ENCODE measurements at regions not wholly inside any gene's neighbourhood (a gene's known extent, or its start where the extent isn't known, plus 50 kb on each side); places are given as distances from the start of the nearest gene placed in this dataset.

GRCh38 chr2:129903586-129904425 is 75.7 kb upstream of the RAB6C start:
- H3K36me3 Mint-ChIP-seq (ENCODE audit: insufficient read depth in 2 of 2), result no peaks in the 10 kb centered on the region
- no peak for DNase-seq

GRCh38 chr2:129904532-129905446 is 74.7 kb upstream of the RAB6C start:
- no peaks in the 10 kb centered on the region for H3K9me3 Mint-ChIP-seq
- DNase-seq (no peak), ATAC-seq (replicated peaks in 1 of 2) (no peak)
- no peaks in the 10 kb centered on the region for H3K4me1 Mint-ChIP-seq (ENCODE audit: low read depth)
- H3K27me3 Mint-ChIP-seq (ENCODE audit: low read depth), result peaks cover 9% of the 10 kb centered on the region
- no peak overlapping the region for H3K27ac Mint-ChIP-seq
- H3K36me3 Mint-ChIP-seq (ENCODE audit: insufficient read depth in 2 of 2), result no peaks in the 10 kb centered on the region
- no peak overlapping the region for H3K4me3 Mint-ChIP-seq

More at GRCh38 chr2:129903586-129904425, 75.7 kb upstream of the RAB6C start:
- H3K27me3 Mint-ChIP-seq (ENCODE audit: low read depth), result peaks cover 9% of the 10 kb centered on the region
- no peak for ATAC-seq (replicated peaks in 1 of 2)
- H3K4me1 Mint-ChIP-seq (ENCODE audit: low read depth), result no peaks in the 10 kb centered on the region
- no peak overlapping the region for H3K4me3 Mint-ChIP-seq
- no peaks in the 10 kb centered on the region for H3K9me3 Mint-ChIP-seq
- H3K27ac Mint-ChIP-seq, result no peak overlapping the region

- no peak overlapping the region for H3K4me3 Mint-ChIP-seq
- no peaks in the 10 kb centered on the region for H3K4me1 Mint-ChIP-seq (ENCODE audit: low read depth)
- no peak overlapping the region for H3K27ac Mint-ChIP-seq
- DNase-seq, result no peak
- no peaks in the 10 kb centered on the region for H3K9me3 Mint-ChIP-seq
- no peak for ATAC-seq (replicated peaks in 1 of 2)
- H3K36me3 Mint-ChIP-seq (ENCODE audit: insufficient read depth in 2 of 2), result no peaks in the 10 kb centered on the region
- H3K27me3 Mint-ChIP-seq (ENCODE audit: low read depth), result peaks cover 9% of the 10 kb centered on the region
Observed at GRCh38 chr2:129905664-129906081, 73.8 kb upstream of the RAB6C start.

GRCh38 chr2:129906139-129906860 is 73.2 kb upstream of the RAB6C start:
- DNase-seq (no peak), ATAC-seq (replicated peaks in 1 of 2) (no peak)
- Mint-ChIP-seq H3K4me3 (no peak overlapping the region), H3K27me3 (ENCODE audit: low read depth) (peaks cover 9% of the 10 kb centered on the region), H3K9me3 (no peaks in the 10 kb centered on the region), H3K4me1 (ENCODE audit: low read depth) (no peaks in the 10 kb centered on the region), H3K27ac (no peak overlapping the region), H3K36me3 (ENCODE audit: insufficient read depth in 2 of 2) (no peaks in the 10 kb centered on the region)

- Mint-ChIP-seq H3K4me1 (ENCODE audit: low read depth) (no peaks in the 10 kb centered on the region), H3K27ac (no peak overlapping the region), H3K4me3 (no peak overlapping the region), H3K27me3 (ENCODE audit: low read depth) (peaks cover 9% of the 10 kb centered on the region), H3K36me3 (ENCODE audit: insufficient read depth in 2 of 2) (no peaks in the 10 kb centered on the region), H3K9me3 (no peaks in the 10 kb centered on the region)
- ATAC-seq (replicated peaks in 1 of 2), result no peak
- no peak for DNase-seq
Observed at GRCh38 chr2:129906861-129907235, 72.6 kb upstream of the RAB6C start.

- H3K27me3 Mint-ChIP-seq (ENCODE audit: low read depth), result peaks cover 9% of the 10 kb centered on the region
- H3K4me1 Mint-ChIP-seq (ENCODE audit: low read depth), result no peaks in the 10 kb centered on the region
- no peaks in the 10 kb centered on the region for H3K9me3 Mint-ChIP-seq
- ATAC-seq (replicated peaks in 1 of 2), result no peak
- H3K36me3 Mint-ChIP-seq (ENCODE audit: insufficient read depth in 2 of 2), result no peaks in the 10 kb centered on the region
- no peak overlapping the region for H3K27ac Mint-ChIP-seq
- H3K4me3 Mint-ChIP-seq, result no peak overlapping the region
- DNase-seq, result no peak
Observed at GRCh38 chr2:129907256-129907998, 72.0 kb upstream of the RAB6C start.

GRCh38 chr2:129908721-129909373 is 70.6 kb upstream of the RAB6C start:
- DNase-seq (no peak), ATAC-seq (replicated peaks in 1 of 2) (no peak)
- Mint-ChIP-seq H3K4me1 (ENCODE audit: low read depth) (no peaks in the 10 kb centered on the region), H3K9me3 (no peaks in the 10 kb centered on the region), H3K36me3 (ENCODE audit: insufficient read depth in 2 of 2) (no peaks in the 10 kb centered on the region), H3K27ac (no peak overlapping the region), H3K4me3 (no peak overlapping the region), H3K27me3 (ENCODE audit: low read depth) (peaks cover 9% of the 10 kb centered on the region)

GRCh38 chr2:129909651-129910418 is 69.6 kb upstream of the RAB6C start:
- H3K27me3 Mint-ChIP-seq (ENCODE audit: low read depth), result peaks cover 9% of the 10 kb centered on the region
- ATAC-seq (replicated peaks in 1 of 2), result no peak
- no peaks in the 10 kb centered on the region for H3K9me3 Mint-ChIP-seq
- H3K4me1 Mint-ChIP-seq (ENCODE audit: low read depth), result no peaks in the 10 kb centered on the region
- no peaks in the 10 kb centered on the region for H3K36me3 Mint-ChIP-seq (ENCODE audit: insufficient read depth in 2 of 2)
- no peak overlapping the region for H3K4me3 Mint-ChIP-seq
- no peak for DNase-seq
- H3K27ac Mint-ChIP-seq, result no peak overlapping the region

GRCh38 chr2:129910446-129911362 is 68.8 kb upstream of the RAB6C start:
- no peak overlapping the region for H3K27ac Mint-ChIP-seq
- no peak for ATAC-seq (replicated peaks in 1 of 2)
- H3K9me3 Mint-ChIP-seq, result no peaks in the 10 kb centered on the region
- no peak overlapping the region for H3K4me3 Mint-ChIP-seq
- peaks cover 9% of the 10 kb centered on the region for H3K27me3 Mint-ChIP-seq (ENCODE audit: low read depth)
- no peak for DNase-seq
- H3K36me3 Mint-ChIP-seq (ENCODE audit: insufficient read depth in 2 of 2), result no peaks in the 10 kb centered on the region
- H3K4me1 Mint-ChIP-seq (ENCODE audit: low read depth), result no peaks in the 10 kb centered on the region

GRCh38 chr2:129911363-129912065 is 68.0 kb upstream of the RAB6C start:
- no peak overlapping the region for H3K4me3 Mint-ChIP-seq
- no peaks in the 10 kb centered on the region for H3K36me3 Mint-ChIP-seq (ENCODE audit: insufficient read depth in 2 of 2)
- no peak overlapping the region for H3K27ac Mint-ChIP-seq
- peaks cover 8% of the 10 kb centered on the region for H3K27me3 Mint-ChIP-seq (ENCODE audit: low read depth)
- no peaks in the 10 kb centered on the region for H3K9me3 Mint-ChIP-seq
- DNase-seq (no peak), ATAC-seq (replicated peaks in 1 of 2) (no peak)
- no peaks in the 10 kb centered on the region for H3K4me1 Mint-ChIP-seq (ENCODE audit: low read depth)
